H1 (cell line): ENCODE measurements at regions not wholly inside any gene's neighbourhood (a gene's known extent, or its start where the extent isn't known, plus 50 kb on each side); places are given as distances from the start of the nearest gene placed in this dataset.

ENCODE experiments used
- BRCA1 ChIP-seq: IDR thresholded peaks from 2 replicates; pipeline ENCODE4 v1.6.1; 2012; ENCODE audit warnings: low read depth, low read length, improper control_type of control experiment
- CHD2 ChIP-seq: IDR thresholded peaks from 2 replicates; pipeline ENCODE4 v1.6.1; 2012; ENCODE audit warnings: low read length, improper control_type of control experiment
- JUND ChIP-seq: IDR thresholded peaks from 2 replicates; pipeline ENCODE4 v1.6.1; 2011; ENCODE audit warnings: mild to moderate bottlenecking, improper control_type of control experiment, low read length
- RAD21 ChIP-seq, 2 experiments: IDR thresholded peaks in 1 of 2; conservative IDR thresholded peaks in 1 of 2; 2 replicates each; pipeline ENCODE4 v1.6.1; 2011; ENCODE audit warnings: low read depth in 2 of 2, low read length in 2 of 2, improper control_type of control experiment in 1 of 2, inconsistent platforms in 1 of 2, mild to moderate bottlenecking in 1 of 2, moderate library complexity in 1 of 2
- SIX5 ChIP-seq: IDR thresholded peaks from 2 replicates; pipeline ENCODE4 v1.6.1; 2011; ENCODE audit warnings: mild to moderate bottlenecking, low read depth, low read length
- TAF1 ChIP-seq: IDR thresholded peaks from 2 replicates; pipeline ENCODE4 v1.6.1; 2011; ENCODE audit warnings: mild to moderate bottlenecking, low read depth, low read length
- TAF7 ChIP-seq: optimal IDR thresholded peaks from 2 replicates; pipeline ENCODE3; 2011; ENCODE audit warnings: low read depth, mild to moderate bottlenecking, inconsistent platforms, low read length, moderate library complexity, borderline replicate concordance
- TF ChIP-seq, protein P1 (sequence below), 3 experiments: IDR thresholded peaks; 1 replicate in 2 of 3; 2 replicates in 1 of 3; pipeline versions ENCODE4 v1.5.1 to v1.6.1; 2011; ENCODE audit warnings: low read length in 3 of 3, mild to moderate bottlenecking in 3 of 3, inconsistent platforms in 2 of 3, low read depth in 1 of 3, moderate library complexity in 1 of 3; ENCODE audit not compliant: insufficient read depth in 1 of 3; ENCODE audit errors: control extremely low read depth in 1 of 3

- TF ChIP-seq BRCA1 (no peak), TAF7 (no peak), RAD21 (IDR thresholded peaks at IDR 0.05 in 1 of 2, conservative IDR thresholded peaks at IDR 0.05 in 1 of 2; ENCODE audit: low read depth in 2 of 2, low read length in 2 of 2) (no peak), JUND (no peak), TAF1 (no peak), SIX5 (no peak), CHD2 (no peak)
- TF ChIP-seq, protein P1, sequence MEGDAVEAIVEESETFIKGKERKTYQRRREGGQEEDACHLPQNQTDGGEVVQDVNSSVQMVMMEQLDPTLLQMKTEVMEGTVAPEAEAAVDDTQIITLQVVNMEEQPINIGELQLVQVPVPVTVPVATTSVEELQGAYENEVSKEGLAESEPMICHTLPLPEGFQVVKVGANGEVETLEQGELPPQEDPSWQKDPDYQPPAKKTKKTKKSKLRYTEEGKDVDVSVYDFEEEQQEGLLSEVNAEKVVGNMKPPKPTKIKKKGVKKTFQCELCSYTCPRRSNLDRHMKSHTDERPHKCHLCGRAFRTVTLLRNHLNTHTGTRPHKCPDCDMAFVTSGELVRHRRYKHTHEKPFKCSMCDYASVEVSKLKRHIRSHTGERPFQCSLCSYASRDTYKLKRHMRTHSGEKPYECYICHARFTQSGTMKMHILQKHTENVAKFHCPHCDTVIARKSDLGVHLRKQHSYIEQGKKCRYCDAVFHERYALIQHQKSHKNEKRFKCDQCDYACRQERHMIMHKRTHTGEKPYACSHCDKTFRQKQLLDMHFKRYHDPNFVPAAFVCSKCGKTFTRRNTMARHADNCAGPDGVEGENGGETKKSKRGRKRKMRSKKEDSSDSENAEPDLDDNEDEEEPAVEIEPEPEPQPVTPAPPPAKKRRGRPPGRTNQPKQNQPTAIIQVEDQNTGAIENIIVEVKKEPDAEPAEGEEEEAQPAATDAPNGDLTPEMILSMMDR (IDR thresholded peaks at IDR 0.05; ENCODE audit: control extremely low read depth in 1 of 3, insufficient read depth in 1 of 3, low read depth in 1 of 3, low read length in 3 of 3): no peak
- TF ChIP-seq, all 59 proteins: peak for 0
These were observed 275.7 kb upstream of the C1orf174 start (continued) for GRCh38 chr1:4175566-4176405.
